HT1080 (cell line): ENCODE measurements at regions not wholly inside any gene's neighbourhood (a gene's known extent, or its start where the extent isn't known, plus 50 kb on each side); places are given as distances from the start of the nearest gene placed in this dataset.

Source experiments
- DNase-seq: peaks from one replicate; pipeline ENCODE4 v3.0.0-alpha.2; 2015; ENCODE audit warnings: low read depth

DNA sequence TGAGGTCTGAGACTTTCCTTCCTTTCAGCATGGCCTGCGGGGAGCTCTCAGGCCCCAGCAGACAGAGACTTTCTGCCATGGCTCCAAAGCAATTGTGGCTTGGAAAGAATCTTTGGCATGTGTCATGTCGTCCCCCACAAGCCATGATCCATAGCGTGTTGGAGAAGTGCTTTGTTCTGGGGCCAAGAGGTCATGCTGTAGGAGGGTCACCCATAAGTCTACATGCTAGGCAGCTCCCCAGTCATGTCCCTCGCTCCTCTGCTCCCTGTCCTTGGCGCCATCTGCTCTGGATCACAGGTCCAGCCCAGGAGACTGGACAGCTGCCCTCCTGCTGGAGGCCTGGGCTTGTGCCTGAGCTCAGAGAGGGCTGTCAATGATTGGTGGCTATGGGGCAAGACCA, 78.8 kb upstream of the LCLAT1 start:
- DNase-seq = no peak

DNA sequence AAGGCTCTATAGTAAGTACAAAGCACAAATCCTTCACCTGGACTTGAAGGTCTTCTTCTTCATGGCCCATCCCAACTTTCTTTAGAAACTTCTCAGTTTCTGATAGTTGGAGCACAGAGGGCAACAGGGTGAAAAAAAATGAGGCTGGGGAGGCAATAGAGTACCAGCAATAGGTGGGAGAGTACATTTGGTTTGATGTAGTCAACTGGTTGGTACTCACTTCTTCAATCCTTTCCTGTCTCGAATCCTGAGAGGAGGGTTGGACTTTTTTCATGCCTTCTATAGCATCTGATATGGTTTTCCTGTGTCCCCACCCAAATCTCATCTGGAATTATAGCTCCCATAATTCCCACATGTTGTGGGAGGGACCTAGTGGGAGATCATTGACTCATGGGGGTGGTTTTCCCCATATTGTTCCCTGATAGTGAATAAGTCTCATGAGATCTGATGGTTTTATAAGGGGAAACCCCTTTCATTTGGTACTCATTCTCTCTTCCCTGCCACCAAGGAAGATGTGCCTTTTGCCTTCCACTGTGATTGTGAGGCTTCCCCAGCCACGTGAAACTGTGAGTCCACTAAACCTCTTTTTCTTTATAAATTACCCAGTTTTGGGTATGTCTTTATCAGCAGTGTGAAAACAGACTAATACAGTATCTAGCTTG, 75.9 kb upstream of the LCLAT1 start:
- DNase-seq = no peak

DNA sequence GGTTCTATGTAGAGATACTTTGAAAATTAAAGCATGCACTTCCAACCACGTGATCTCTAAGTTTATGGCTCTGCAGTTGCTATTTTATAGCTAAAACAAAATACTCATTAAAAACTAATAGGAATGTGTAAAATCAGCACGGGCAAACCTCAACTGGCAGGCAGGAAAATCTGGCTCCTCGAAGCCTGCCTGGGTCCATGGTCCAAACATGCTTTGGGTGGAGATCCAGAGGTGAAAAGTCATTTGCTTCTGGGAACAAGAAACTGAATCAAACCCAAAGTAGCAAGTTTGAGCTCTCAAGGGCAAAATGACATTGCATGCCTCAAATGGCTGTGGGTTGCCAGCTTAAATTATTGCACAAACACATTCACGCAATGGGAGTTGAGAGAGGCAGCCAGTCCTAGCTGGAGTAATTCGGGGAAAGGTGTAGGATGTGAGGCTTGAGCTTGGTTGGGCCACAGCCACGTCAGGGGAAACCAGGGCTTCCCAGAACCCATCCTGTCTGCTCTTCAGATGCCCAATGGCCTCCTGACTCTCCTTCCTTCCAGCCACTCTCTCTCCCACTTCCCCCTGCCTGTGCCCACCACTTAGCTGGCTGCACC, 75.2 kb upstream of the LCLAT1 start:
- no peak for DNase-seq

DNA sequence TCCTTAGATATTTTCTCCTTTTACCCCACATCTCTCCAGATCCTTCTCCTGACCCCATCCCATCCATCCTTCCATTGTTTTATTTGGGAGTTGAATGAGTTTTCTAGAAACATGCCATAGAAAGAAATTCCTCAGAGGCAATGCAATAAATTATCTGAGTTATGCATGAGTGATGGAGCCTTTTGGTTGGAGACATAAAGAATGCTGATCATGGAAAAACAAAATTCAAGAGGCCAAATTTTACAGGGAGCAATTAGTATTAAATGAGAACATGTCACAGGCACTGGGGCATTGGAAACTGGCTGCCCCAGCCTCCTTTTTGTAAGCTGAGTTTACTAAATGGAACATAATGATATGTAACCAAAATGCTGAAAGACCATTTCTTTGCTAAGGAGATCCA, 74.2 kb upstream of the LCLAT1 start:
- no peak for DNase-seq

DNA sequence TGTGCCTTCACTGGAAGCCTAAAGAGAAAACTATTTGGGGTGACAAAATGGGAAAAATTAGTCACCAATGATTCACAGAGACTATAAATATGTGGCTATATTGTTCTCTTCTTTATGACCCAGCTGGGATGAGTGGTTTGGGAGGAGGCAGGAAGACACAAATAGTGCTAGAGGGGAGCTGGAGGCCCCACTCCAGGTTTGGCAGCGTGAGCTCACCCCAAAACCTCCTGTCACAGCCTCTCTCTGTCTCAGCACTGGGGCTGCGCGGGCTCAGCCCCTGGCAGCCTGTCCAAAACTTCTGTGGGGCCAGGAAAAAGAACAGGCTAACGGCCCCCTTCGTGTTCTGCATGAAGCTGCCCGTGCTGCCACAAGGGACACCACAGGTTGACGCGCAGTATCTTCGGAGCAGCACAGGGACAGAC, 73.2 kb upstream of the LCLAT1 start:
- peak; percentile 67 for DNase-seq

DNA sequence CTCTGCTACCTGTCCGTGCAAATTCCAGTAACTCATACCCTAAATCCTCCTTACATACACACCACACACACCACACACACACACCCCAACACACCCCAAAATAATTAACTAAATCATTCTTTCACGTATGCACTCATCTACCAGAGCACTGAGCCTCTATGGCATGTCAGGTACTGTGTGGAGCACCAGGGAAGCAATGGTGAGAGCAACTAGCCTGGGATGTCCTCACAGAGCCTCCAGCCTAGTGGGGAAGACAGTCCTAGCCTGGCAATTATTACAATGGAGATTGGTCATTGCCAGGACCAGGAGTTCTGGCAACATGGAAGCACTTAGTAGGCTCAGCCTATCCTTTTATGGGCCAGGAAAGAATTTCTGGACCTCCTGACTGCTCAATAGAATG, 72.7 kb upstream of the LCLAT1 start:
- DNase-seq = no peak

DNA sequence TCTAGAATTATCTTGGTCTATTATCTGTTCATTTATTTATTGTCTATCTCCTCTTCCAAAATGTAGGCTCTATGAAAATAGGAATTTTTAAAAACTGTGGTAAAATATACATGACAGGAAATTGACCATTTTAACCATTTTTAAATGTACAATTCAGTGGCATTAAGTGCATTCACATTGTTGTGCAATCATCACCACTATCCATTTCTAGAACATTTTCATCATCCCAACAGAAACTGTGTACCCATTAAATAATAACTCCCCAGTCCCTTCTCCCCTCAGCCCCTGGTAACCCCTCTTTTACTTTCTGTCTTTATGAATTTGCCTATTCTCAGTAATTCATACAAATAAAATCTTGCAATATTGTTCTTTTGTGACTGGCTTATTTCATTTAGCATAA, 71.1 kb upstream of the LCLAT1 start:
- no peak for DNase-seq

DNA sequence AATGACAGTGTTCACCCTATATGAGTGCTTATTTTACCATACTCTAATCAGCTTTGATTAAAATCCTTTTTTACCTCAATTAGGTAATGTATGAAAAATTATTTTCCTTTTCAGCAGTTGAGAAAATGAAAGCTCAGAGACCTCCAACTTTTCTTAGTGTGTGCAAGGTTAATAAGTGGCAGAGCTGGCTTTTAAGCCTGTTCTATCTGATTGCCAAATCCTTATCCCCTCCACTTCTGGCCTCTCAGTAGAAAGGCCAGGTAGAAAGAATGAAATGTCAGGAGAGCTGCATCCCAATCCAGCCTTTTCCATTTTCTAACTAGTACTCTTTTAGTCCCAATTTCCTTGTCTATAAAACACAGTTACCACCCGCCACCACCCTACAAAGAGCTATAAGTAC, 67.6 kb upstream of the LCLAT1 start:
- no peak for DNase-seq

DNA sequence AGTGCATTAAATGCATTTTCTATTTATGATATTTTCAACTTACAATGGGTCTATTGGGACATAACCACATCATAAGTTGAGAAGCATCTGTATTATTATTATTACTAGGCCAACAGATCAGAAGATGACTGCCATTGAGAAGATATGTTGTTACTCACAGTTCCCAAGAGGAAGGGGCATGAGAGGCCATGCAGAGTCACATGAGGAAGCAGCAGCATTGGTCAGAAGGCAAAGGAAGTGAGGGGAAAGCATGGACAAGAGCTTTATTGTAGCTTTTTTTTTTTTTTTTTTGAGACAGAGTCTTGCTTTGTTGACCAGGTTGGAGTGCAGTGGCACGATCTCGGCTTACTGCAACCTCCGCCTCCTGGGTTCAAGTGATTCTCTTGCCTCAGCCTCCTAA, 66.2 kb upstream of the LCLAT1 start:
- peak; percentile 32 for DNase-seq

DNA sequence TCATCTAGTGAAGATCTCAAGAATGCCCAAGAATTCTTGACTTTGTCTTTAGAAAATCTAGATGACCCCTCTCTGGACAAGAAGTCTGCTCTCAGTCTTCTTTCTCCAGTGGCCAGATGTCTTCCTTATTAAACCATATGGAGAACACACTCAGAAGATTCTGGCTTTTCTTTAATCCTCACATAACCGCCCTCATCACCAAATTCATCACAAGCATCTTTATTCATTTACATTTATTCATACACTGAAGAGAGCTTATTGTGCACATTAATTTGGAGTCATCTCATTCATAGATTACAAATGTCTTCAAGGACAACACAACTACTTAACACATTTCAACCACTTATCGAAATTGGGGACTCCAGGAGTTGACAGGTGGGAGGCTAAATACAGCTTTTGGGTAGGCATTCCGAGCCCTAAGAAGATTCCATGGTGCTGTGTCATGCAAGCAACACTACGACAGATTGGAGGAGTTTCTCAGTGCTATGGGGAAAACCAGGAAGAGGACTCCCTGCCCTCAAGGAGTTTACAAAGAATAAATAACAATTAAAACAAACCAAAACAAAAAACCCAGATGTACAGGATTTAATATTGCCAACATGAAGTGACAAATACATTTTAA, 64.8 kb upstream of the LCLAT1 start:
- no peak for DNase-seq

DNA sequence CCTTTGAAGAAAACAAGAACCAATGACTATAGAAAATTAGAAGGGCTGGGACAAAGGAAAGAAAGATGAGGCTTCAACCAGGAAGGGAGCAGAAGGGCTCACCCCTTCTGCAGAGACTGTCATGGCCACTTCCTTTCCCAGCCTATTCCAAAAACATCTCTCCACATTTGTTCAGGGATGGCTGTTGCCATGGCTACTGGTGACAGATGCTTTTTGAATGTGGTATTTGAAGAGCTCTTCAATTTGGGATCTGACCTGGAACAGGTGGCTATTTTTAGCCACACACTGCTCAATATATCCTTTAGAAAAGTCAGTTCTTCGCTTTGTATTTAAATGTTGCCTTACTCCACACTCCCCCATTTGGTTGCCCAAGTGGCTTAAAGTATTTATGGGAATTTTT, 64.1 kb upstream of the LCLAT1 start:
- DNase-seq = no peak

DNA sequence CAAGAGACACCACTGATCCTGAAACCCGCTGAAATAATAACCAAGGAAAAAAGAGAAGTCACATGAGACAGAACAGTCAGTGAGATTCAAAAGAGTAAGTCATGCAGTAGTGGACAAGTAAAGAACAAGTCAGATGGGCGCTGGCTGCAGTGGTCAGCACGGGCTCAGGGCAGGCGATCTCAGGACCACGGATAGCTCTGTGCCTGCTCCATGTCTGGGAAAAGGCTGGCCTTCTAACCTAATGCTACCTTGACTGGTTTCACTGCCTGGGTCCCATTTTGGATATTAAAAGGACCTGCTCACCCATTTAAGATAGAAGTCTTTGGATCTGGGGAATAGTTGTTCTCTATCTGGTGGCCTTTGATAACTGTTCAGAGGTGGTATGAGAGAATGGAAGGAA, 61.7 kb upstream of the LCLAT1 start:
- peak; percentile 36 for DNase-seq

DNA sequence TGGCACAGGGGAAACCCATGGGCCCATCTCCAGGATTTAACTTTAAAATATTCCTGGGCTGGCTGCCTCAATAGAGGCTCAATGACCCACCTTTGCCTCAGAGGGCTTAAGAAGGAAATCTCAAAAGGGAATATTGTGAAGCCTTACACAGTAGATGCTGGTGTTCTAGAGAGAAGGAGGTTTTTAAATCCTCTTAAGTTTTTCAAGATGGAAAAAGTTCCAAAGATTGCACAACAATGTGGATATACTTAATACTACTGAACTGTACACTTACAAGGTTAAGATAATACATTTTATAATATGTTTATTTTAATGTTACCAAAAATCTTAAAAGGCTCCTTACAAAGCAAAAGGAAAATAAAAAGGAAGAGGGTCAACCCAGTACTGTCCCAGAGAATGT, 54.9 kb upstream of the LCLAT1 start:
- DNase-seq = no peak

DNA sequence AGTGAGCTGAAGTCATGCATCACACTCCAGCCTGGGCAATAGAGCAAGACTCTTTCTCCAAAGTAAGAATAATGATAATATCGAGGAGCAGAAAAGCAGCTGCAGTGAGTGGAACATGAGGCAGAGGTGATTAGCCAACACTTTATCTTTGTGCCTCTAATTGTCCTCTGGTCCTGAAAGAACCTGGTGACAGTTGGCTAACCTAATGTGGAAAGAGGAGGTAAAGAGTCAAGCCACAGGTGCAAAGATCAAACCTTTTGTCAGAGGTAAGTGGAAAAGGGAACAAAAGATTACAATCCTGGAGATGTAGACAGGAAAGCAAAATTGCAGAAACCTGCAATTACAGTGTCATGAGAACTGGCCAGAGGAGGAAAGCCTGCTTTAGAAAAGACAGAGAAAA, 53.5 kb upstream of the LCLAT1 start:
- no peak for DNase-seq

DNA sequence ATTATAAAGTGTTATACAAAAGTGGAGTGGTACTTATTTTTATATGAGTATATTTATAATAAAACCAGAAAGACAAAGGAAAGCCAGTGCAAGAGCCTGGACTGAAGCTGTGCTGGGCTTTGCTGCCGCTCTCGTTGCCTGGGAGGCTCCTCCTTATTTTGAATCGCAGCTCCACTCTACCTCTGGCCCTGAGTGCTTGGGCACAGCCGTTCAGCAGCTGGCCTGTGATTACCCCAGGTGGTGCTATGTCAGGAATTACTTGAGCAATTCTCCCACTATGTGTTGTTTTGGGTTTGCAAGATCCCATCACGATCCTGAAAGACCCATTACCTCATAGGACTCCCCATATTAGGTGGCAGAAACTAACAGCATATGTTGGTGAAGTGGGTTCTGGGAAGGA, 53.0 kb upstream of the LCLAT1 start:
- no peak for DNase-seq

DNA sequence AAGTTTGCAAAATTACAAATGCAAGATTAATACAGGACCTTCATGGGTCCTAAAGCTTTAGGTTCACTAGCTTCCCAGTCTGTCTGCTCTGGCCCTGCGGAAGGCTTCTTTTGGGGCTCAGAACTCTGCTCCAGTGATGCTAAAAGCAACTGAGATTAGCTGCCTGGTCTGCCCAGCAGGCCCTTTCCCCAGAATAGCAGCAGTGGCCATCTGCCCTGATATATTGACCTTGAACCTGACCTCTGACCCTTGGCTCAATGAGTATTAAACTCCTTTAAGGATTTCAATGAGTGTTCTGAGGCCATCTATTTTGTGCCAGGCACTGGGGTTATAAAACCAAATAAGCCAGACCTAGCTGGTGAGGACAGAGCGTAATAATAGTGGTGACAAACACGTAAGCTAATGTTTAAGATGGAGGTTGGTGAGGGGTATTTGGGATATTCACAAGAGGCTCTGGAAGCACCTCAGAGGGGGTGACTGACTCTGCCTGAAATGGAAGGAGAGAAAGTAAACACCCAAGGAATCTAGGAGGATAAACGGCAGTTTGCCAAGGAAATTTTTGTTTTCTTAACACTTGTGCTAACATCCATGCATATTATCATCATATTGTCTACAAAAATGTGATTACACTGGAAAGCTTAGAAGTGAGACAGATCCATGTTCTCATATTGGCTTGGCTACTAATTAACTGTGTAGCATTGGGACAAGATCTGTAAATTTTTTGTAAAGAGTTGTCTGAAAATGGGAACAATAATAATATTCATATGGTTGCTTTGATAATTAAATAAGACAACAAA, 50.4 kb upstream of the LCLAT1 start:
- DNase-seq = no peak
